HG02970 (cell line): ENCODE measurements at regions not wholly inside any gene's neighbourhood (a gene's known extent, or its start where the extent isn't known, plus 50 kb on each side); places are given as distances from the start of the nearest gene placed in this dataset.

Experiments used
- ATAC-seq: cut with Tn5 transposase; IDR thresholded peaks from one replicate; pipeline ENCODE4 v1.9.1; 2021; ENCODE audit warnings: mild to moderate bottlenecking, moderate library complexity, moderate number of reproducible peaks; ENCODE audit not compliant: unreplicated experiment, low FRiP score

DNA sequence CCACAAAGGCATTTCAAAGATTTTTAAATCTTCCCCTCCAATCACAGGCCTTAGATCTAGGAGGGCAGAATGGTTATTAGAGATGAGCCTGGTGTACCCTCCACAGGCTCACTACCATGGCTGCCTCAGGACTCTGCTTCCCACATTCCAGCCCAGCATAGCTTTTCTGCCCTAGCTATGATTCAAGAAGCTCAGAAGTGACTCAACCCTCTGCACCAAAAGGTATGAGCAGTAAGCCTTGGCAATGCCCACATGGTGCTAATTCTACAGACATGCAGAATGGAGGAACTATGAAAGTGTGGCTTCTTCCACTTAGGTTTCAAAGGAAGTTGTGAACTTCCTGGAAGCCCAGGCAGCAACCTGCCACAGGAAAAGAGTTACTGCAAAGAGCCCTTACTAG lies 786.2 kb downstream of the SLITRK6 start:
- ATAC-seq, result no peak

DNA sequence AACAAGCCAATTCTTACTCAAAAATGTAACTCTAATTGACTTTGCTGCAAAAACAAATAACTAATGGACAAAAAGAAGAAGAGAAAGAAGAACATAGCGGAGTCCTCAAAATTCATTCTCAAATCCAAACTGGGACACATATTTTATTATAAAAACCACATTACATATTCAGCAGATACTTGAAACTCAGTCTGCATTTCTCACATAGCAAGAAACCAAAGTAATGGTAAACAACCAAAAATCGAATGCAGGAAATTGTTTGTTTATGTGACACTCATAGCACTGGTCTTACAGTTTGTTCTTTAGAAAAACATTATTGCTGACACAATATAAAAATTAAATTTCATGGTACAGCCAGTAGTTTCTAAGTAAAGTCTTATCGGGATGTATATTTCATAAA lies 789.8 kb downstream of the SLITRK6 start:
- ATAC-seq, result no peak

DNA sequence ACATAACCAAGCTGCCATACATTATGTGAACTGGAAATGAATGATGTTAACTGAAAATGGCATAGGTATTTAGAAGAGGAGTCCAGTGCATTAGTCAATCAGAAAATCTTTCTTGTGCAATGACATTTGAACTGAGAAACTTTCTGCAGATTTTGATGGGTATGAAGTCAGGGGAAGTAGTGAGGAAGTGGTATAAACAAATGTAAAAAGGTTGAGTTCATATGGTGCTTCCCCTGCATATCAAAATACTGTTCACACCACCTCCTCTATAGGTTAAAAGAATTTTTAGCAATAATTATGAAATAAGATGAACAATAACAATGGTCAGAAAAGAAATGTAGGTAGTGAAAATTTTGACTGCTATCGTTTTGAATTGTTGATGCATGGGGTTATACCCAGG lies 800.0 kb downstream of the SLITRK6 start:
- ATAC-seq, result no peak

DNA sequence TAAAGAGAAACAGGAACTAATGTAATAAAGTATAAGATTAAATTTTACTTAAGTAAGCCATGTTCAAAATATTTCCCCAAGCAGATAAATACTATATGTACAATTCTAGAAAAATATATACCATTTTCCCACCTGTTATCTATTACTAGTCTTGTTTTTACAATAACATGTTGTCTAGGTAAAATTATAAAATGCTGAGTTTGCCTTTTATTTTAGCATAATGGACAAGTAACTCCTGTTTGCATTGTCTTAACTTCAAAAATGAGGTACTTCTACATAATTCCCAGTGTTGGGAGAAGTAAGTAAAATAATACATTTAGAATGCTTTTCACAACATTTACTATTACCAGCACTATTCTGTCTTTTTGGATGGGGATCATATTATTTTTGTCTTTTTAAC lies 800.5 kb downstream of the SLITRK6 start:
- no peak for ATAC-seq

DNA sequence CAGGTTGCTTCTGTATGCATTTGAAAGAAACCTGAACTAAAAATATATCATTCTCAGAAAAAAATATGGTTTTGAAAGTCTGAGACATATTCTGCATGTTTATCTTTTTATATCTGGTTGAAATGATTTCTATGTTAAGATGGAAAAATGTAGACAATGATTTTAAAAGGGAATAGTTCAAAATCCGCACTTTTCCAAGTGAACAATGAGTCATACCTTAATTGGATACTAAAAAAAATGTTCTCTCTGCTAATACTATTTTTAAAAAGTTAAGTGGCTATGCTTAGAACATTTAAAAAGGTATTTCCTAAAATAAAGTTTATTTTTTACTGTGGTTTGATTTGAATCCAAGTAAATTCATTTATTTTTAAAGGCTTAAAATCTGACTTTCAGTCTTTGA lies 801.4 kb downstream of the SLITRK6 start:
- ATAC-seq, result no peak

DNA sequence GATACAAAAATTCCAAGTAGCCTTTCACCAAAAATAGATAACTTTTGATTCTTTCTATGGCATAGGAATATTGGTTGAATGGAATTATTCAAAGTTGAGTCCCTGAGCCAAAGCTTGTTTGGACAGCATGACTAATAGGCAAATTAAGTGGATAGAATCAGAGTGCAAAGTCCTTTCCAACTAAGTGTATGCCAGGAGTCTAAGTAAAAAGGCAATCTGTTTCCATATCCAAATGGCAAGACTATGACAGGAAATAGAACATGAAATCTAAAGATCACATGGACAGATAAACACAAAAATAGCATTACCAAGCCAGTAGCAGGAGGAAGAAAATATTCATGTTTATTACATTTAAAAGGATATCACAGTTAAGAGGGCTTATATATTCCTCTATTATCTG lies 804.6 kb downstream of the SLITRK6 start:
- ATAC-seq, result no peak

DNA sequence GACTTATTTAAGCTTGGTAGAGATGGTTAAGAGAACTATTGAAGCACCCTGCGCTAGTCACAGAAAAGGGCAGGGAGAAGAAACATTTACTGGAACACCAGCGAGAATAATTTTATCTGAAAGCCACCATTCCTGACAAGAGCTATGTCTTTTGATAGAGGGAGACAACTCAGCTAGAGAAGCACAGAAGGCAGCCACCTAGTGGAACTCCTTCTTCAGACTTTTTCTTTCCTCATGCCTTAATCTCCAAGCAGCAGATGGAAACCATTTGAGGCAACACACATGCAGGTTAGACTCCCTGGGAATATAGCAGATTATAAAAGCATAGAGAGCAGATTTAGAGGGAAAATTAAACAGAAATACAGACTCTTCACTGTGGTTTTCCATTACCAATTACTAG lies 813.4 kb downstream of the SLITRK6 start:
- no peak for ATAC-seq

DNA sequence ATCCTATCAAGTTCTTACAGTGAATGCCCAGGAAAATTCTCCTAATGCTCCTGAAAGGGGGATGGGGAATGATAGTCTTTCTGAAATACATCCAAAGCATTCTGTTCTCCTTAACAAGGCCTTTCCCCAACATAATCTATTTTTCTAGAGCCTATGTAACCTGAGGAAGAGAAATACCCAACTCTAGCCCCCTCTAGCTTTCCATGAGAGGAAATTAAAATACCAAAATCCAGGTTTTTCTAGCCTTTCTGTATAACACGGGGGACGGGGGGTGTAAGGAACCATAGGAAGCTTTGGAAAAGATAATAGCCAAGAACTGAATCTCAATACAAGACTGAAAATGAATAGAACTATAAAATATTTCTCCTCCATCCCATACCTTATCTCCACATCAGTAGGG lies 815.9 kb downstream of the SLITRK6 start:
- ATAC-seq, result no peak

DNA sequence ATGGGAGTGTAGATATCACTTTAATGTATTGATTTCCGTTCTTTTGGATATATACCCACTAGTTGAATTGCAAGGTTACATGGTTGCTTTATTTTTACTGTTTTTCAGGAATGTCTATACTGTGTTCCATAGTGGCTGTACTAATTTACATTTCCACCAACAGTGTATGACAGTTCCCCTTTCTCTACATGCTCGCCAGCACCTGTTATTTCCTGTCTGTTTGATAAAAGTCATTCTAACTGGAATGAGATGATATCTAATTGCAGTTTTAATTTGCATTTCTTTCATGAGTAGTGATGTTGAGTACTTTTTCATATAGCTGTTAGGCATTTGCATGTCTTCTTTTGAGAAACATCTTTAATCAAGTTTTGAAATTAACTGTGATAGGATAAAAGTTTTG lies 818.6 kb downstream of the SLITRK6 start:
- no peak for ATAC-seq

DNA sequence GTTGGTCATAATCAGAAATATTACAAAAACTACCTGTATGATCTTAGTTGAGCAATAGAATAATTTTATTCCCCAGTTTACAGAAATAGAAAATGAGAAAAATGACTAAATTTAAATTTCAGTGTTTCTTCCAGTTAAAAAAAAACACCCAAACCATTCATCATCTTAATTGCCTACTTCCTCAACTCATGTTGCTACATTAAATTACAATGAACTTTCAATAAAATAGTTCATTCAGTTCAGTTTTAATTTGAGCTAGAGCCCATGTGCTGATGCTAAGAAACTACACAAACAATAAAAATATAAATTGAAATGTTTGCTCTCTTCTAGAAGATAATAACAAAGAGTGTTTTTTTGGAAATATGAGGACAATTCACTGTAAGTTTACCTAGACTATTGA lies 820.4 kb downstream of the SLITRK6 start:
- no peak for ATAC-seq

DNA sequence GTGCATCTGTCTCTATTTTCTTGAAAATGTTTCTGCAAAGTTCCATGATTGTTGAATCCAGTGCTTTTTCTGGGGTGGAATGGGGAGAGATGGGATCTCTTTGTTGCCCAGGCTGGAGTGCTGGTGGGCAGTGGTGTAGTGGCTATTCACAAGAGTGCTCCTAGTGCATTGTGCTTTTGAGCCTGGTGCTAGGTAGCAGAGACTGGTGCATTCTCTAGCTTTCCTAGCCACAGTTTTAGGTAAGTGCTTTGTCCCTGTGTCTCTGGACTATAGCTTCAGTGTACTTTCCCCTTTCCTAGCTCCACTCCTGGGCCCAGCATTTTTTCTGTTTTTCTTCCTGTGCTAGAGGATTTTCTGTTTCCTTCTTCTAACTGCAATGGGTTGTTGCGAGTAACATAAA lies 825.6 kb downstream of the SLITRK6 start:
- no peak for ATAC-seq

DNA sequence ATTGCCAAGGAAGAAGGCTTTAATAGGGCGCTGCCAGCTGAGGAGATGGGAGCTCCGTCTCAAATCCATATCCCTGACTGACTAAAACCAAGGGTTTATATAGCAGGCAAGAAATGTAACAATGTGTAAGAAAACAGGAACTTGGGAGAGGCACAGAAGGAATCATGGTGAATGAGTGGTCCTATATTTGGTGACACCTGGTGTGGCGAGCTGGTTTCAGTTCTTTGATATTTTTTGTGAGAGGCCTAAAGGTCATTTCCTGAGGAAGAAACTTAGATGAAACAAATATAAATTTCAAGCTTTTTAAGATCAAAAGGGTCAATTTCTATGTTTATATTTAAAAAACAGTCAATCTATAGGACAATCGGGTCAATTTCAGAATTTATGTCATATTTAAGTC lies 826.3 kb downstream of the SLITRK6 start:
- no peak for ATAC-seq

DNA sequence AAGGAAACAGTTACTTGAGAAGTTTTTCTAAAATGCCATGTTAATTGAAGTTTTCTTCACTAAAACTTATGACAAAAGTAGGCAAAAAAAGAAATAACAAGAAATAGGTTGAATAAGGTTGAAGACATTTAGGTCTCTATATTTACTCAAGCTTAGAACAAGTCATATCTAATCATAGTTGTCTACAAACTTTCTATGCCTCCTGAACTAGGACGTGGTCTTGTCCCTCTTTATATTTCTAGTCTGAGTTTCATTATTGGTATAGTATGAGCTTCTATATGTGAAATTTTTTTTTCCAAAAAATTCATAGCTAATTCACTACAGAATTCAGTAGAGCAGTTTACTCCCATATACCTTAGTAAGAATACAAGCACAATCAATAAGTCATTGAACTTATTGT lies 836.4 kb downstream of the SLITRK6 start:
- ATAC-seq, result no peak

DNA sequence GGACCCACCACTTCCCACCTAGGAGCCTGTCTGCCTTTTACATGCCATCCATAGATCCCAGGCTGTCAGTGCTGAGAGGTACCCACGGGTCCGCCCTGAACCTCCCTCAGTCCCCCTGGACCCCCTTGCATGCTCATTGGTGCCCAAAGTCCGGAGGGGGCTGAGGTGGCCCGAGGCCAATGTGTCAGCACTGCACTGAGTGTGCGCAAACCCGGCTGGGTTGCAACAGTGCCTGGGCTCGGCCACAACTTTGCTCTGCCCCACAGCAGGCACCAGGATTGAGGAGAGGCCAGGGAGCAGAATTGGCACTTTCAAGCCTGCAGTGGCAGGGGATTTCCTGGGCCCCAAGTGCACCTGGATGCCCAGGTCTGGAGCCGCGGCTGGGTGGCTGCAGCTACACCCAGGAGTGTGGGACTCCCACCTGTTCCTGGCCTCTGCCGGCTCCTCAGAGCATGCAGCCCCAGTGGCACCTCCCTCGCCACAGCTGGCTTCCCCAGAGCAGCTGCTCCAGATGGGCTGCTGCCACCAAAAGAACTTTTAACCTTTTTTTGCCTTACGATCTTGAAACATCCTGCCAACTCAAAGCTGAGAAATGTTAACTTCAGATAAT lies 837.0 kb downstream of the SLITRK6 start:
- no peak for ATAC-seq

DNA sequence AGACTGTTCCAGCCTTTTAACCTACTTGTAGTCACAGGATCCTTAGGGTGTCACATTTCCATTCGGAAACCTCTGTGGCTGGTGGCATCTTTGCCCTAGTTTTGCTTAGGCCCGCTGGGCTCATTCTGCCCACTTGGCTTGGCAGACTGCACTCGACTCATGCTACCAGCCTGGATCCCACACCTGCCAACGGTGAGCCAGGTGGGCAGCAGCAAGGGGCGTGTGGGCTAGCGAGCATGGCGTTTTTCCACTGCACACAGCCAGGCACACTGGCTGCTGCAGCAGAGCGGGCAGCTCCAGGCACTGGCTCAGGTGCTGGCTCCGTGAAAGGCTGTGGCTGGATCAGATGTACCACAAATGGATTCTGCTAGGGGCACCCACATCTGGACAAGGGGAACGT lies 838.2 kb downstream of the SLITRK6 start:
- no peak for ATAC-seq

DNA sequence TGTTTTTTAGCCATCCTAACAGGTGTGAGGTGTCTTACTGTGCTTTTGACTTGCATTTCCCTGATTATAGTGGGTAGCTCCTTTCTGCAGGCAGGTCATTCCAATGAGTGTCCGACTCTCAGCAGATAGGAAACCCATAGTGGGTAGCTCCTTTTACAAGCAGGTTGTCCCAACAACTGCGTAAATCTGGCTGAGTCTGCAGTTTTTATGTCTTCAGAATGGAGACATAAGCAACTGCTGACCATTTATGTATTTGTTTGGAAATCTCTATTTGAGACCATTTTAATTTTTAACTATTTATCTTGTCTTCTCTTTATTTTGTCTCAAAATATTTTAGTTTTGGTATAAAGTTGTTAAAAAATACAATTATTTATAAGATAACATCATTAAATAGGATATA lies 839.4 kb downstream of the SLITRK6 start:
- ATAC-seq, result no peak

DNA sequence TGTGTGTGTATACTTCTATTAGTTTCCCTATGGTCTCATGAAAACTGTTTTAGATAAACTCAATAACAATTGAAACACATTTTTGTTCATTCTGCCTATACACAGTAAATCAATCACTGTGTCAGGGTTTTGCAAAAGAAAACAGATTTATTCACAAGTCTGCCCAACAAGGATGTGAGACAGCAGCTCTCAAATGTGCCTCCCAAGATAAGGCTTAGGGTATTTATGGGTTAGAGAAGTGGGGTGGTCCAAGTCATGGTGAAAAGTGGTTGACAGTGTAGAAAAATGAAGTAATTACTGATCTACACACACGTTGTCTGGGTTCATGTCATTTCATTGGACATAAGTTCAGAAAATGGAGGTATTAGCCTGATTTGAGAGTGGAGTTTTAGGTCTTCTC lies 844.6 kb downstream of the SLITRK6 start:
- ATAC-seq, result no peak

DNA sequence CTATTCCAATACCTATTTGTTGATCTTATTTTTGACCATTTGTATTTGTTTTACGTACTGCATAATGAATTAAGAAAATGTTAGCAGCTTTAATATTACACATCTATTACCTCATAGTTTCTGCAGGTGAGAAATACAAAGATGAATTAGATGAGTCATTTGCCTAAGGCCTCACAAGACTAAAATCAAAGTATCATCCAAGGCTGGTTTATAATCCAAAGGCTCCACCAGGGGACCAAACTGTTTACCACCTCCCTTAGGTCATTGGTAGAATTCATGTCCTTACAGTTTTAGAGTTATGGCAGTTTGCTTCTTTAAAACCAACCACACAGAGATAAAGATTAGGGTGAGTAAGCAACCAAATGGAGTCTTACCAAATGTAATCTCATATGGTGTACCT lies 848.1 kb downstream of the SLITRK6 start:
- no peak for ATAC-seq

DNA sequence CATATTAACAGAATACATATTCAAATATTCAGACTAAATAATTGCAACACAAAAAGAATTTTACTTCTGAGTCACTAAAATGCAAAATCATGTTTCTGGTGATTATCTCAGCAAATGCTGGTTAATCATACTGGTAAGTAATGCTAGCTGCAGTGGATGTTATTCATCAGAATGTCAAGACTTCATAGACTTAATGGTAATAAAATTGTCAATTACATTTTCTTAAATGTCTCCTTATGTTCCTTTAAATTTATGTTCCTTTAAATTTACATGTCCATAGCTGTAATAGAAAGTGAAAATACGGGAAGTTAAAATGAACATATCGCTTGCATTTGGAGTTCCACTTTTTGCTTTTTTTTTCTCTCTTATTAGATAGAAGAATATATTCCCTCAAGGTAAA lies 853.0 kb downstream of the SLITRK6 start:
- ATAC-seq, result no peak

DNA sequence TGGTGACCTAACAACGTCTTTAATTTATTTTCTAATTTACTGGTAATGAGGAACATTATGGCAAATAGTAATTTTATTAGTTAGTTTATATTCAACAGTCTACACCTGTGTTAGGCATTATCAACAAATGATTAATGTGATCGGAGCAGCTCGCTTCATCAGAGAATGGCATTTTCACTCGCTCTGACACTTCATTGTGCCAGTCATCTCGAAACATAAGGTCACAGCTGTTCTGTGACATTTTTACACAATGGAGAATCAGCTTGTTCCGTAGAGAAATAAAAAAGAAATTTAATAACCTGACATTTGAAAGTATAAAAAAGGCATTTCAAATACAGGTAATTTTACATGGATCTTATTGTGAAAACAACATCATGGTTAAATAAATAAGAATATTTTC lies 858.4 kb downstream of the SLITRK6 start:
- no peak for ATAC-seq

DNA sequence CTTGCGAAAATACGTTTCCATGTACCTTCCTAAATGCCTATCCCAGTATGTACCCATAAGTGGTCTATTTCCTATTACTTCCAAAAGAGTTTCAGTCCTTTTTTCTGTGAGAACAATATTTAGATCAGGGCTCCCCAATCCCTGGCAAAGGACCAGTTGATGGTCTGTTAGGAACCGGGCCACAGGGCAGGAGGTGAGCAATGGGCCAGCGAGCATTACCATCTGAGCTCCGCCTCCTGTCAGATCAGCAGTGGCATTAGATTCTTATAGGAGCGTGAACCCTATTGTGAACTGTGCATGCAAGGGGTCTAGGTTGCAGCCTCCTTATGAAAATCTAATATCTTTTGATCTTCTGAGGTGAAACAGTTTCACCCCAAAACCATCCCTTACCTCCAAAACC lies 859.1 kb downstream of the SLITRK6 start:
- no peak for ATAC-seq

DNA sequence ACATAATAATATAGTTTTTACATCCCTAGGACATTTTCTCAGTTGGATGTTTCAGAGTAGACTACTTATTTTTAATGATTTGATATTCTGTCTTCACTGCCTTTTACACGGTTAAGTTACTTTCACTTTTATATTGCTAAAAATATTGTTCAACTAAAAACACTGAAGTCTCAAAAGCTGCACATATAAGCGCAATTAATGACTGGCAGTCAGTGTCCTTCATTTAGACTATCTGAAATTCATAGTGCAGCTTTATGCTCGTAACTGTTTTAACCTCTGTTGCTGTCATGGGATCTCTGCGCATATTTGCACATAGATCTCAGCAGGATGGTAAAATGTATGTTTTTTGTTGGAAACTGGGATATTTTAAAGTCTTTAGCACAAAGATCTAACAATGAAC lies 864.3 kb downstream of the SLITRK6 start:
- no peak for ATAC-seq

DNA sequence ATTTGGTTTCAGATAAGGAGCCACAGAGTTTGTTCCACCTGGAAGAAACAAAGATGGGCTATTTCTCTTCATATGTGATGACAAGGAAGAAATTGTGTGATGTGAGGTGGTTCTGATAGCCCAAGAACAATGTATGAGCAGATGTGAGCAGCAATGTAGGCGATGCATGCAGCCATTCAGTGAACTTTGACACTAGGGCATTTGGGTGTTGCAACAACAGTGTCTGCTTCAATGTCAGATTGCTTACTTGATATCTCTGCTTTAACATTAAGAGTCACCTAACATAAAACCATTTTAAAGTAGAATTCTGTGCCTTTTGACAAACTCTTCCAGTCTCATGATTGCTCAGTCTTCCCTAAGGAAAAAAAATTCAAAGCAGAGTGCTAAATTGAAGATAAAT lies 865.4 kb downstream of the SLITRK6 start:
- no peak for ATAC-seq
